ENCODE measurements at regions not wholly inside any gene's neighbourhood (a gene's known extent, or its start where the extent isn't known, plus 50 kb on each side); places are given as distances from the start of the nearest gene placed in this dataset.
"Not testable (repeated sequence)": the region's sequence is repeated elsewhere in the genome, so short reads cannot be mapped to it uniquely, and the experiment has no call there.

DNA sequence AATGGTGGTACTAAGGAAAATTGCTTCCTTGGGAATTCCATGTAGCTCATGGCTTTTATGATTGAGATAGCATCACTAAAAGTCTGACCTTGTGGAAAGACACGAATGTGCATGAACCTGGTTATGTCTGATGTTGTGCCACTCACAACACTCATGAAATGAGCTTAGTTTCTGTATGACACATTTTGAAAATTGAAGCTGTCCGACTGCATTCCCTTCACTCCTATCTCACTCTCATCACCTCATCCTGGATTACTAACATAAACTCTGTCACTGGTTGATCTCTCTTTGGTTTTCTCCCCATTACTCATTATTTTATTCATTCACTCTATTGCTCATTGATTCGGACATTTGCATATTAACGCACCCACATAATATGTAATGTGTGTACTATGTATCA is 190.0 kb upstream of the VWC2 start:
- DNase-seq = no peak
- Histone ChIP-seq H3K9me3 (no peaks in the 10 kb centered on the region), H3K27ac (no peak overlapping the region), H3K36me3 (no peaks in the 10 kb centered on the region), H3K4me3 (no peak overlapping the region), H3K4me1 (no peaks in the 10 kb centered on the region), H3K27me3 (no peaks in the 10 kb centered on the region)
- TF ChIP-seq POLR2A (IDR thresholded peaks at IDR 0.05) = no peak
- no peak for TF ChIP-seq CTCF (IDR thresholded peaks at IDR 0.05)

DNA sequence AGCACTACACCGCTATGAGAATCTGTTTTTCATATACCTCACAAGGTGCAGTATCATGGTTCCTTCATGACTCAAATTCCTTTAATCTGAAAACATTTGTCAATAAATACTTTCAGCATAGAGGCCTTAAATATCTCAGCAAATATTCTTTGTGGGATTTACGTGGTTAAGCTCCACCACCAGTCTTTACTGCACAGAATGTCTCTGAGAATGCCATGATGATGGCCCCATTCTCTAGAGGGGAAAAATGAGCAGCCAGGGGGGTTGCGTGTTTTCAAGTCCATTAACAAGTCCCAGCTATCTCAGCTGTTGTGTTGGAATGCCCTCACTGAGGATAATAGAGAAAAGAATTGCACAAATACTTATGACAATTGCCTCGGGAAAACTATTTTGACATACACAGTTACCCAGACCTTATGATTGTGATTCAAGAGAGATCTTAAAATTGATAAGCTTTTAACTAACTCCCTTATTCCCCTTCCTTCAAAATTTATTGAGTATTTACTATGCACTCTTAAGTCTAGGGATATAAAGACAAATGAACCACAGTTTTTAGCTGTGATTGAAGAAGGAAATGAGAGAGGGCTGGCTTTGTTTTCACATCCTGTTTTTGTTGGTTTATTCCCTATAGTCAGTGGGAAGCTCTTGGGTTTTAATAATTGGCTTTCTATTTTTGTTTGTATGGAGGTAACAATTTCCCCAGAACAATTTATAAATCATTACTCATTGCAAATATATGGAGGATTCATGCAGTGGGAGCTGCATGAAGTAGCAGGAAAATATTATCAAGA is 176.5 kb upstream of the VWC2 start:
- TF ChIP-seq POLR2A (IDR thresholded peaks at IDR 0.05) (no peak), CTCF (IDR thresholded peaks at IDR 0.05) (no peak)
- H3K4me1 ChIP-seq = no peaks in the 10 kb centered on the region
- DNase-seq = no peak
- no peaks in the 10 kb centered on the region for H3K36me3 ChIP-seq
- no peak overlapping the region for H3K4me3 ChIP-seq
- no peak overlapping the region for H3K27ac ChIP-seq
- H3K9me3 ChIP-seq = no peaks in the 10 kb centered on the region
- no peaks in the 10 kb centered on the region for H3K27me3 ChIP-seq

- TF ChIP-seq POLR2A (IDR thresholded peaks at IDR 0.05) (no peak), CTCF (IDR thresholded peaks at IDR 0.05) (no peak)
- Histone ChIP-seq H3K4me1 (no peaks in the 10 kb centered on the region), H3K4me3 (no peak overlapping the region), H3K36me3 (no peaks in the 10 kb centered on the region), H3K27ac (no peak overlapping the region), H3K9me3 (no peaks in the 10 kb centered on the region), H3K27me3 (no peaks in the 10 kb centered on the region)
- no peak for DNase-seq
Measured at GRCh38 chr7:49597805-49598204, 175.6 kb upstream of the VWC2 start.

- no peak overlapping the region for H3K4me3 ChIP-seq
- no peak overlapping the region for H3K27ac ChIP-seq
- no peak for DNase-seq
- no peaks in the 10 kb centered on the region for H3K27me3 ChIP-seq
- no peaks in the 10 kb centered on the region for H3K4me1 ChIP-seq
- no peaks in the 10 kb centered on the region for H3K36me3 ChIP-seq
- peaks cover 0 to 3% (median 0%) of the 10 kb centered on the region in 4 donors for H3K9me3 ChIP-seq
- TF ChIP-seq CTCF (IDR thresholded peaks at IDR 0.05) = no peak
- TF ChIP-seq POLR2A (IDR thresholded peaks at IDR 0.05) = no peak
Measured at GRCh38 chr7:49611951-49612350, 161.5 kb upstream of the VWC2 start.

DNA sequence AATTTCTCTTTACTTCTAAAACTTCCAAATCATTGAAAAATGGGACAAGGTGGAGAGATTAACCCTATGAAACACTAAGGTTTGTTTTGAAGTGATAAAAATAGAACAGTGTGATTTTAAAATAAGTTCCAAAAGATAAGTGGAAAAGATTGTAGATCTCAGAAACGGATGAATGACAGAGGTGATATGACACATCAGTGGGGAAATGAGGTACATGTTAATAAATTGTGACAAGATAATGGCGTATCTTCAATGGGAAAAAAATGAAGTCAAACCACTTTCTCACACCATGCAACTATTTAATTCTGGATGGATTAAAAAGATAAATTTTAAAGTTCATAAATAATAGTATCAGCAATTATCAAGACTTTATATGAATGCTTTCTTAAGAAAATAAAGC is 159.7 kb upstream of the VWC2 start:
- Histone ChIP-seq H3K36me3 (no peaks in the 10 kb centered on the region), H3K4me1 (no peaks in the 10 kb centered on the region), H3K27ac (no peak overlapping the region), H3K27me3 (no peaks in the 10 kb centered on the region), H3K4me3 (no peak overlapping the region), H3K9me3 (peaks cover 0 to 3% (median 0%) of the 10 kb centered on the region in 4 donors)
- no peak for DNase-seq
- no peak for TF ChIP-seq POLR2A (IDR thresholded peaks at IDR 0.05)

DNA sequence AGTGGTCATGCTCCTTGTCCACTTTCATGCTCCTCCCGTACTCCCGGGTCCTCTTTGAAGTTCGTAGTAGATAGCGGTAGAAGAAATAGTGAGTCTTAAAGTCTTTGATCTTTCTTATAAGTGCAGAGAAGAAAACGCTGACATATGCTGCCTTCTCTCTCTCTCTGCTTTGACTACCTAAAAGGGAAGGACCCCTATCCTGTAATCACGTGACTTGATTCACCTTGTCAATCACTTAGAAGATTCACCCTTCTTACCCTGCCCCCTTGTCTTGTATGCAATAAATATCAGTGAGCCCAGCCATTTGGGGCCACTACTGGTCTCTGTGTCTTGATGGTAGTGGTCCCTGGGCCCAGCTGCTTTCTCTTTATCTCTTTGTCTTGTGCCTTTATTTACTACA is 158.5 kb upstream of the VWC2 start:
- not testable (repeated sequence) for DNase-seq, H3K9me3 ChIP-seq, H3K4me3 ChIP-seq, H3K36me3 ChIP-seq, H3K4me1 ChIP-seq, H3K27me3 ChIP-seq, H3K27ac ChIP-seq

DNA sequence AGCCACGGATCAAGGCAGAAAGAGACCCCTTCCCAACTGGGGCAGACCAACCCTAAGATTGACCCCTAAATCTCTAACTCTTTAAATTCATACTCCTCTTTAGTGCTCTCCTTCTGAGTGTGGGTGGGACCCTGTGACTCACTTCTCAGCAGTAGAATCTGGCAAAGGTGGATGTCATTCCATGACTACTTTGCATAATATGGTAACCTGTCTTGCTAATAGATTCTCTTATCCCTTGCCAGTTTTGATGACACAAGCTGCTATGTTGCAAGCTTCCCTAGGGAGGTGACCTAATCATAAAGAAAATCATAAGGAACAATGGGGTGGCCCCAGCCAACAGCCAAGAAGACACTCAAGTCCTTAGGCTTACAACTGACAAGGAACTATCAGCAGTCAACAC is 155.4 kb upstream of the VWC2 start:
- no peak overlapping the region for H3K27ac ChIP-seq
- no peaks in the 10 kb centered on the region for H3K27me3 ChIP-seq
- no peaks in the 10 kb centered on the region for H3K4me1 ChIP-seq
- H3K9me3 ChIP-seq = peaks cover 0 to 3% (median 0%) of the 10 kb centered on the region in 4 donors
- no peaks in the 10 kb centered on the region for H3K36me3 ChIP-seq
- no peak for TF ChIP-seq POLR2A (IDR thresholded peaks at IDR 0.05)
- no peak for TF ChIP-seq CTCF (IDR thresholded peaks at IDR 0.05)
- no peak overlapping the region for H3K4me3 ChIP-seq
- no peak for DNase-seq
